ENCODE measurements at regions not wholly inside any gene's neighbourhood (a gene's known extent, or its start where the extent isn't known, plus 50 kb on each side); places are given as distances from the start of the nearest gene placed in this dataset.

GRCh38 chr5:2493356-2493755, 258.1 kb downstream of the IRX2 start:
- DNase-seq (ENCODE audit: low read depth, low spot score), result no peak

GRCh38 chr5:2492476-2492875, 259.0 kb downstream of the IRX2 start:
- no peak for DNase-seq (ENCODE audit: low read depth, low spot score)

DNA sequence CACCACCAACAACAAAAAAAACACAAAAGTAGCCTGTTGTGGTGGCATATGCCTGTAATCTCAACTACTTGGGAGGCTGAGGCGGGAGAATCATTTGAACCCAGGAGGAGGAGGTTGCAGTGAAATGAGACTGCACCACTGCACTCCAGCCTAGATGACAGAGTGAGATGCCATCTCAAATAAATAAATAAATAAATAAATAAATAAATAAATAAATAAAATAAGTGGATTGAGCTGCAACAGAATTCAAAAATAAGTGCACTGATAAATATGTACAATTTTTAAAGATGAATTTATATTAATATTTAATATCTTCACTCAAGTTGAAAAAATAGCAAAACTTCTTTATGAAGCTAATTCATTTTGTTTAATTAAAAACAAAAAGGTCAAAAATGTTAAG, 259.6 kb downstream of the IRX2 start:
- DNase-seq (ENCODE audit: low read depth, low spot score), result no peak

- DNase-seq (ENCODE audit: low read depth, low spot score), result no peak
These were observed 262.2 kb downstream of the IRX2 start for GRCh38 chr5:2489306-2489705.

DNA sequence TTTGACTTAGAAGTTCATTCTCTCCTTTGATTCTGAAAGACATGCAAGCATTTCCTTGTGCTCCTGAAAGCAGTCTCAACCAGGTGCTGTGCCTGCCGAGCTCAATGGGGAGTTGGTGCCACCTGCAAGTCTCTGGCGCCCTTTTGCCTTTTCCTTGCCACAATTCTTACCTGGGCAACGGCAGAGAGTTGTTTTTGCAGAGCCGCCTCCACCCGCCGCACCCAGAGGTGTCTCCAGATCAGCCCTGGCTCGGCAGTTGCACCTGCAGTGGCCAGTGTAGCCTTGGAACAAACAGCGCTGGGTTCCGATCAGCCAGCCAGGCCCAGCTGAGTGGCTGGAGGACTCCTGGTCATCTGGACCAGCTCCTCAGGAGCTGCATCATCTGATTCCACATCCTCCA, 262.9 kb downstream of the IRX2 start:
- no peak for DNase-seq (ENCODE audit: low read depth, low spot score)

- no peak for DNase-seq (ENCODE audit: low read depth, low spot score)
These were observed 264.2 kb downstream of the IRX2 start for GRCh38 chr5:2487152-2487763.

DNA sequence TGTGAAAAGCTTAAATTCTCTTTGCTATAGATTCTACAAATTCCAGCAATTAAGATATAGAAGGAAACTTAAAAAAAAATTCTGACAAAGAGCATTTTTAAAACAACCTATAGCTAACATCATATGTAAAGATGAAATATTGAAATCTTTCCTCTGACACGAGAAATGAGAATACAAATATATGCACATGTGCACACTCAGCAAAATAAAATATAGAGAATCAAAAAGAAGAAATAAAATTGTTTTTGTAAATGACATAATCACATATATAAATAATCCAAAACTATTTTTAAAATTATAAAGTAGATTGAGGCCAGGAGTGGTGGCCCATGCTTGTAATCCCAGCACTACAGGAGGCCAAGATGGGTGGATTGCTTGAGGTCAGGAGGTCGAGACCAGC, 265.1 kb downstream of the IRX2 start:
- no peak for DNase-seq (ENCODE audit: low read depth, low spot score)

DNA sequence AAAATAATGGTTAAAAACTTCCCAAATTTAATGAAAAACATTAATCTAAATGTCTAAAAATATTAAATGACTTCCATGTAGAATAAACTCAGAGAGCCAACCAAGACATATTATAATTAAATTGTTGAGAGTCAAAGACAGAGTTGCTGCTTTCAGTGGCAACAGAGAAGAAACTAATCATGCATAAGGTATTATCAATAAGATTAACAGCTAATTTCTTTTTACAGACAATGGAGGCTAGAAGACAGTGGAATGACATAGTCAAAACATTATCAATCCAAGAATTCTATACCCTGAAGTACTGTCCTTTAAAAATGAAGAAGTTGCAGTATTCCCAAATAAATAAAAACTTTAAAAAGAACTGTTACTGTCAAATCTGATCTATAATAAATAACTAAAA, 268.7 kb downstream of the IRX2 start:
- DNase-seq (ENCODE audit: low read depth, low spot score), result no peak

- DNase-seq (ENCODE audit: low read depth, low spot score), result no peak
These were observed 270.6 kb downstream of the IRX2 start for GRCh38 chr5:2480871-2481270.

GRCh38 chr5:2475902-2476301, 275.6 kb downstream of the IRX2 start:
- DNase-seq (ENCODE audit: low read depth, low spot score), result no peak

- no peak for DNase-seq (ENCODE audit: low read depth, low spot score)
These were observed 278.8 kb downstream of the IRX2 start for GRCh38 chr5:2472670-2473069.

DNA sequence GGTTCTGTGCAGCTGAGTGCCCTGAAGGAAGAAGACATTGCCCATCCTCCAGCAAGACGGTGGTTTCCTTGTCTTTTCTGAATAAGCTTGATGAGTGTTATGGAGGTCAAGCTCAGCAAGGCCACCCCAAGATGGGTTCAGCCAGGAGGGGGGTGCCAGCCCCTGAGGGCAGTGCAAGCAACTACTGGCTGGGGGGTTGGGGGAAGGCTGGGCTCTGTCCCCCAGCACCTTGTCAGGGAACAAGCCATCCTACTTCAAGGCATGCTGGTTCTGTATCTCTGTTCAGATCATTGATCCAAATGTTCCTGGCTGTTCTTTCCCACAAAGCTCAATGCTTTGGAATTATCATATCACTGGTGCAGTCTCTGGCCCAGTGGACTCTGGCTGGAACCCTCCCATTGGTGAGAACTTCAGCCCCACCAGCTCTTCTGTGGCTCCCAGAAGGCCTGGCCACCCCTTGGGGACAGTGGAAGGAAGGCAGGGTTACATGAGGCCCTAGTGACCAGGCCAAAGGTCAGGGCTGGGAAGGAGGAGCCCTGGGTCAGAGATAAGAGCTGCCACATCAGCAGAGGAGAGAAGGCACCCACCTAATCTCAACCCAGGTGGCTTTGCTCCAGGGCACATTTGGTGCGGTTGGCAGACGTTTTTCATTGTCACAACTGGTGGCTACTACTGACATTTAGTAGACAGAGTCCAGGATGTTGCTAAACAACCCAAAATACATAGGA, 280.2 kb downstream of the IRX2 start:
- DNase-seq (ENCODE audit: low read depth, low spot score), result no peak

DNA sequence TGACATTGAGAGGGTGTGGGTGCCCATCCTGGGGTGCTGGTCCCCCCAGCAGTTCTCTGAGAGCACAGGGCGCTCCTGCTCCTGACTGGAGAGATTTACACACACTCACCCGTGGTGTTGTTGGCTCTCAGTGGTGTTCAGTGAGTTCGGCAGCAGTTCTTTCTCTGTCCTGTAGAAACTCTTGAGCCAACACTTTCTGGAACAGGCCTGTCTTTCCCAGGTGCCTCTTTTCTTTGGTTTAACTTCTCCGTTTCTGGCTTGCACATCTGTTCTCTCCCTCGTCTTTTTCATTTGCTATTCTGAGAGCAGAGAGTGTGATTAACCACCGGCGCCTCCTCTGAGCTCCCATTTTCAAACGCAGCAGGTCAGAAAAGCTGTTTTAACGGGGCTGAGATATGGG, 284.5 kb downstream of the IRX2 start:
- DNase-seq (ENCODE audit: low read depth, low spot score), result no peak

DNA sequence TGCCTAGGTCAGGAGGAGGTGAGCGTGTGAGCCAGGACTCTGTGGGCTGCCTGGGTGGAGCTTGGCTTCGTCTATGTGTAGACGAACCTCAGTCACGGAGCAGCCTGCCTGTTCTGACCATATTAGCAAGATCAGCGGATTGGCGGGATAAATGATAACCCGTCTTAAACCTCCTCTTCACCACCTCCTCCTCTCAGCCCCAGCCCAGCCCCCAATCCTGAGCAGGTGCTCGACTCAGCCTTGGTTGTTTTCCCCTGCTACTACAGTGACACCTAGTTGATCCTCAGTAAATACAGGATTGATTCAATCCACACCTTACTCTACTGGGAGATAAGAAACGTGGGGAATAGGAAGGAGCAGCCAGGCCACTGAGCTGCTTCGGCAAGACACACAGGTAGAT, 286.1 kb downstream of the IRX2 start:
- no peak for DNase-seq (ENCODE audit: low read depth, low spot score)

DNA sequence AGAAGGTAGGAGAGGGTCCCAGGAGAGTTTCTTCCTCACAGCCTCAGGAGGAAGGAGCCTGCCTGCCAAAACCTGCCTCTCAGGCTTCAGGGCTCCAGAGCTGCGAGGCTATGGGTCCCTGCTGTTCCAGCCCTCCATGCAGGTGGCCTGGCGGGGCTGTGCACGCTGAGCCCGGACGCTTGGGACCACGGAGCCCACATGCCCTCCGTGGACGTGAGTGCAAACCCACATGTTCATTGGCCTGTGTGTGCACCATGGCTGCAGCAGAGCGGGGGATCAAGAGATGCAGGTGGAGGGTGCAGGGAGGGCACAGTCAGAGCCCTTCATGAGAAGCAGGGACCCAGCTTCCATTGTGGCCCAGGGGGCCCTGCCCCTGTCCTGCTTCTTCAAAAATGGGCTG, 287.3 kb downstream of the IRX2 start:
- DNase-seq (ENCODE audit: low read depth, low spot score), result no peak

GRCh38 chr5:2461701-2462691, 289.5 kb downstream of the IRX2 start:
- DNase-seq (ENCODE audit: low read depth, low spot score), result no peak

GRCh38 chr5:2460098-2460497, 291.4 kb downstream of the IRX2 start:
- DNase-seq (ENCODE audit: low read depth, low spot score), result no peak

DNA sequence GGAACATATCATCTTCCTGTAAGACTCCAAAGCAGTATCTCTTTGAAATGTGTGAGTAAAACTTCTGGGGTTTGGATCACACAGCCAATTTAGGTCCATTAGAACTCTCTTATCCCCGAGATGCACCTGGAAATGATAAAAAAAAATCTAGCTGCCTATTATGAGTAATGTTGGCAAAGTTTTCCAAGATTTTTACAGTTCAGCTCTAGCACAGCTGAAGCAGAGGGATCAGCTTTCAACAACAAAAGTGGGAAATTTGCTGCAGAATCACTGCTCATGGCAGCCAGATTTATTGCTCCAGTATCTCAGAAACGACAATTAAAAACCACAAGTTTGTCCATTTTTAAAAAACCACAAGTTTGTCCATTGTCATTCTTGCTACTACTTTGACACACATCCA, 292.2 kb downstream of the IRX2 start:
- DNase-seq (ENCODE audit: low read depth, low spot score), result no peak

- no peak for DNase-seq (ENCODE audit: low read depth, low spot score)
These were observed 295.6 kb downstream of the IRX2 start for GRCh38 chr5:2455878-2456277.

GRCh38 chr5:2454876-2455275, 296.6 kb downstream of the IRX2 start:
- DNase-seq (ENCODE audit: low read depth, low spot score), result no peak

- no peak for DNase-seq (ENCODE audit: low read depth, low spot score)
These were observed 297.7 kb downstream of the IRX2 start for GRCh38 chr5:2453781-2454180.

GRCh38 chr5:2451100-2451499, 300.4 kb downstream of the IRX2 start:
- DNase-seq (ENCODE audit: low read depth, low spot score), result no peak
